Fibroblast of villous mesenchyme (primary cell): ENCODE measurements at regions not wholly inside any gene's neighbourhood (a gene's known extent, or its start where the extent isn't known, plus 50 kb on each side); places are given as distances from the start of the nearest gene placed in this dataset.
"Not testable (repeated sequence)": the region's sequence is repeated elsewhere in the genome, so short reads cannot be mapped to it uniquely, and the experiment has no call there.

ENCODE experiments used
- DNase-seq: peaks from one replicate; pipeline ENCODE4 v3.0.0-alpha.2; 2010; ENCODE audit warnings: low read depth
- H3K4me3 ChIP-seq: 2 replicates; pipeline ENCODE4 v1.5.1; 2011; ENCODE audit warnings: low read depth, mild to moderate bottlenecking, low read length
- TF ChIP-seq, protein P1 (sequence below): IDR thresholded peaks from 2 replicates; pipeline ENCODE4 v1.5.1; 2012; ENCODE audit warnings: low read depth, mild to moderate bottlenecking, low read length; ENCODE audit not compliant: insufficient read depth

DNA sequence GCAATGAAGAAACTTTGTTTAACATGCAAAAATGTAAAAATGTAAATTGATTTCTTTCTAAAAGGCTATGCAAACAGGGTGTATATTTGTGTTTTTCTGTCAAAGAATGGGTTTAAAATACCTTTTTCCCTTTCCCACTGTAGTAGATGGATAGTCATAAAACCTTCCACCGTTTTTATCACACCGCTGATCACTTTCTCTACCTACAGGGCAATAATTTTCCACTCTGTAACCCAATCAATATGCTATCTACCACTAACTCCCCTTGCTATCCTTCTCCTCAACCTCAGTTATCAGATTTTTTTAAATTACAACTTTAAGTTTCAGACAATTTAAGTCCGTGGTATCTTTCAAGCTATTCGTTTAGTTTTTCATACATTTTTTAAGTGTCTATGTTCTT is 91.4 kb upstream of the ARID1B start:
- TF ChIP-seq, protein P1, sequence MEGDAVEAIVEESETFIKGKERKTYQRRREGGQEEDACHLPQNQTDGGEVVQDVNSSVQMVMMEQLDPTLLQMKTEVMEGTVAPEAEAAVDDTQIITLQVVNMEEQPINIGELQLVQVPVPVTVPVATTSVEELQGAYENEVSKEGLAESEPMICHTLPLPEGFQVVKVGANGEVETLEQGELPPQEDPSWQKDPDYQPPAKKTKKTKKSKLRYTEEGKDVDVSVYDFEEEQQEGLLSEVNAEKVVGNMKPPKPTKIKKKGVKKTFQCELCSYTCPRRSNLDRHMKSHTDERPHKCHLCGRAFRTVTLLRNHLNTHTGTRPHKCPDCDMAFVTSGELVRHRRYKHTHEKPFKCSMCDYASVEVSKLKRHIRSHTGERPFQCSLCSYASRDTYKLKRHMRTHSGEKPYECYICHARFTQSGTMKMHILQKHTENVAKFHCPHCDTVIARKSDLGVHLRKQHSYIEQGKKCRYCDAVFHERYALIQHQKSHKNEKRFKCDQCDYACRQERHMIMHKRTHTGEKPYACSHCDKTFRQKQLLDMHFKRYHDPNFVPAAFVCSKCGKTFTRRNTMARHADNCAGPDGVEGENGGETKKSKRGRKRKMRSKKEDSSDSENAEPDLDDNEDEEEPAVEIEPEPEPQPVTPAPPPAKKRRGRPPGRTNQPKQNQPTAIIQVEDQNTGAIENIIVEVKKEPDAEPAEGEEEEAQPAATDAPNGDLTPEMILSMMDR = no peak
- peak overlapping the region; percentile 78 for H3K4me3 ChIP-seq
- no peak for DNase-seq

DNA sequence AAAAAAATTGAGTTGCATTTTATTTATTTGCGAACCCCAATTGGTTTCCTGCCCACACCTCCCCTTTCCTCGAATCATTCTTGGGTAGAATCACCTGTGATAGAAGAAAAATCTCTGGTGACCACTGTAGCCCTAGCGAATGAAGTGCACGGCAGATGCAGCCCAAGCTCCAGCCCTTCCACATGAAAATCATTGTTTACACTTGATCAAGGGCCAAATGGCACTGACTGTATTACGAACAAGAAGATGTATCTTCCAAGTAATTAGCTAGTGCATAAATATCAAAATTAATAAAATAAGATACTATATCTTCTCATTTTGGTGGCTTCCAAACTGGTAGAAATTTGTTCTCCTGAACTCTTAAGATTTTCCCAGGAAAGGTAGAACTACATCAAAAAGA is 93.4 kb upstream of the ARID1B start:
- TF ChIP-seq, protein P1 = no peak
- no peak overlapping the region for H3K4me3 ChIP-seq
- DNase-seq = no peak

DNA sequence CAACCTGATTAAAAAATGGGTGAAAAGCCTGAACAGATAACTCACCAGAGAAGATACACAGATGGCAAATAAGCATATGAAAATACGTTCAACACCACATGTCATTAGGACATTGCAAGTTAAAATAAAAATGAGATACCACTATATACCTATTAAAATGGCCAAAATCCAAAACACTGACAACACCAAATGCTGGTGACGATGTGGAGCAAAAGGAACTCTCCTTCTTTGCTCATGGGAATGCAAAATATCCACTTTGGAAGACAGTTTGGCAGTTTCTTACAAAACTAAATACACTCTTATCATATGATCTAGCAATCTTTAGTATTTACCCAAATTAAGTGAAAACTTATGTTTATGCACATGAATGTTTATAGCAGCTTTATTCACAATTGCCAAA is 100.5 kb upstream of the ARID1B start:
- H3K4me3 ChIP-seq = no peak overlapping the region
- TF ChIP-seq, protein P1 = no peak
- DNase-seq = no peak

DNA sequence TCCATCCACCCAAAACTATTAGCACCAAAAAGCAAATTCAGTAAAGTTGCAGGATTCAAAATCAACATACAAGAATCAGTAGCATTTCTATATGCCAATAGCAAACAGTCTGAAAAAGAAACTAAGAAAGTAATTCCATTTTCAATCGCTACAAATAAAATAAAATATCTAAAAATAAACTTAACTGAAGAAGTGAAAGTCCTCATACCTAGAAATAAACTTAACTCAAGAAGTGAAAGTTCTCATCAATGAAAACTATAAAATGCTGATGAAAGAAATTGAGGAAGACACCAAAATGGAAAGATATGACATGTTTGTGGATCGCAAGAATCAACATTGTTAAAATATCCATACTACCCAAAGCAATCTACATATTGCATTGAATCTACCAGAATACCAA is 103.0 kb upstream of the ARID1B start:
- TF ChIP-seq, protein P1 = no peak
- H3K4me3 ChIP-seq = no peak overlapping the region
- DNase-seq = no peak

DNA sequence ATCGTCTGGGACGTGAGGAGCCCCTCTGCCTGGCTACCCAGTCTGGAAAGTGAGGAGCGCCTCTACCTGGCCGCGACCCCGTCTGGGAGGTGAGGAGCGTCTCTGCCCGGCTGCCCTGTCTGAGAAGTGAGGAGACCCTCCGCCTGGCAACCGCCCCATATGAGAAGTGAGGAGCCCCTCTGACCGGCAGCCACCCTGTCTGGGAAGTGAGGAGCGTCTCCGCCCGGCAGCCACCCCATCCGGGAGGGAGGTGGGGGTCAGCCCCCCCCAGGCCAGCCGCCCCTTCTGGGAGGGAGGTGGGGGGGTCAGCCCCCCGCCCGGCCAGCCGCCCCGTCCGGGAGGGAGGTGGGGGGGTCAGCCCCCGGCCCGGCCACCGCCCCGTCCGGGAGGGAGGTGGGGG is 107.1 kb upstream of the ARID1B start:
- DNase-seq, H3K4me3 ChIP-seq: not testable (repeated sequence)

DNA sequence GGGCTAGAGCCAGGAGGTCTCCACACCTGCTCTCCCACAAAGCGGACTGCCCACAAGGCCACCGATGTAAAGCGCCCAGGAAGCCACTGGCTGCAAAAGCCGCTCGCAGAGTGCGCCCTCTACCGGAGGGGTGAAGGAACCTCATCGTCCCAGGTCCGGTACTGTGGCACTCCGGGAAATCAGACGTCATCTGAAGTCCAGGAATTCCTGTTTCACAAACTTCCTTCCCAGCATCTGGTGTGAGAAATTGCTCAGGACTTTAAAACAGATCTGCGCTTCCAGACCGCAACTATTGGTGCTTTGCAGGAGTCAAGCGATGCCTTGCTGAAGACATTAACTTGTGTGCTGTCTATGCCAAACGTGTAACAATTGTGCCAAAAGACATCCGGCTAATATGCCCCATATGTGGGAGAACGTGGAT is 115.1 kb upstream of the ARID1B start:
- TF ChIP-seq, protein P1 = peak; percentile 60
- peak; percentile 54 for DNase-seq
- H3K4me3 ChIP-seq = no peak overlapping the region

DNA sequence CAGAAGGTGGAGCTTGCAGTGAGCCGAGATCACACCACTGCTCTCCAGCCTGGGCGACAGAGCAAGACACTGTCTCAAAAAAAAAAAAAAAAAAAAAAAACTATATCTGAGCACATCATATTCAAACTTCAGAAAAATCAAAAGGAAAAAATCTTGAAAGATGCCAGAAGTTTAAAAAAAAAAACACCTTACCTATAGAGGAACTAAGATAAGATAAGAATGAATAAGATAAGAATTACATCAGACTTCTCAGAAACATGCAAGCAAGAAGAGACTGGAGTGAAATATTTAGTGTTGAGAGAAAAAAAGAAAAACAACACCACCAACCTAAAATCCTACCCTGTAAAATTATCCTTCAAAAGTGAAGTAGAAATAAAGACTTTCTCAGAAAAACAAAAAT is 116.8 kb upstream of the ARID1B start:
- no peak overlapping the region for H3K4me3 ChIP-seq
- DNase-seq = no peak
- TF ChIP-seq, protein P1 = no peak
